Activated CD4-positive, CD25-positive, alpha-beta regulatory T cell (primary cell): ENCODE measurements at regions not wholly inside any gene's neighbourhood (a gene's known extent, or its start where the extent isn't known, plus 50 kb on each side); places are given as distances from the start of the nearest gene placed in this dataset.

ENCODE experiments used
- DNase-seq, 4 experiments: peaks; one replicate each; lab custom pipeline; 2025; lab: John Stamatoyannopoulos, UW

DNA sequence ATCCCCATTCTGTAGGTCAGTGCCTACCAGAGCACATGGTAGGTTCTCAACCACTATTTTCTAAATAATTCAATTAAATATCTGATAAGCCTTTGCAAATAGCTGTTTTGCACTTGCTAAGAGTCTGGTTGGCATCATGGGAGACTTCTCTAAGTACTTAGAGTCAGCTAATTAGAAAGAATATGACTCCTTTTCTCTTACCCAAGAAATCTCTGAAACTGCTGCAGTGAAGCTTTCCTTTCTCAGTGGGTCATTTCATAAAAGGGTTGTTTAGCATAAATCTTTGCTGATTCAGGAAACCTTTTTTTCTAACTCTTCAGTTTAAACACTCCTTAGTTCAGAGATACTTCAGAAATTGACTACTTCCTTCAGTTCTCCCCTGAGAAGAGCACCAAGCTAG, 438.9 kb downstream of the ADRA2A start:
- DNase-seq, result no peak

GRCh38 chr10:111516144-111516543, 439.3 kb downstream of the ADRA2A start:
- DNase-seq, result no peak

DNA sequence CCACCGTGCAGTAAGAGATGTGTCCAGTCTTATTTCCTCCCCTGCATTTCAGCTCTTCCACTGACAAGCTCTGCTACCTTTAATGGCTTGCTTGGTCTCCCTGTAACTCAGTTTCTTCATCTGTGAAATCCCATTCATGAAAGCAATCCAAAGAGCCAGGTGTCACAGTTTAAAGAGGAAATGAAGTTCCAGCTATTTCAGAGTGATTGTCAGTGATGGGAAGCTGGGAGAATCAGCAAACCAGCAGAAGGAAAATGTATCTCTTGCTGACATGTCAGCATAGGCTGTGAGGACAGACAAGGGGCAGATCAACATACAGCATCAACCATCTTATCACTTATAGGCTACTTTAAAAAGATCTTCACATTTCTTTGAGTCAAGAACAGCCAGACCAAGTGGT, 445.3 kb downstream of the ADRA2A start:
- no peak for DNase-seq

GRCh38 chr10:111522551-111522950, 445.7 kb downstream of the ADRA2A start:
- DNase-seq, result no peak

DNA sequence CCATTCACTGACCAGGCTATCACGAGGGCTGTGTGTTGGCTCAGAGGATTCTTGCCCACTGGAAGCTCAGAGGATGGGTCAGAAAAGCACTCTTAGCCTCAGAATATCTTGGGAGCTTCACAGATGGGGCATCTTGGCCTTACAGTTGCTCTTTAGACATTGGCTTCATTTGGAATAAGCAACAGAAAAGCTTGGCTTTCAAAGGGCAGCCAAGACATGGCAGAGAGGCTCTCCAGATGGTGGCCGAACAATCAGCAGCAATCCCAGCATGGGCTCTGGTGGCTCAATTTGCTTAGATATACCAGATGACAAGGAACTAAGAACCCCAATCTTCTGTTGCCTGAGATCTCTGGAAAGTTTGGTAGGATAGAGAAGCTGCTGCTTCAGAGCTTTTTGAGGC, 446.2 kb downstream of the ADRA2A start:
- no peak for DNase-seq

GRCh38 chr10:111524134-111524533, 447.3 kb downstream of the ADRA2A start:
- no peak for DNase-seq

- no peak for DNase-seq
Measured at GRCh38 chr10:111525696-111526095, 448.9 kb downstream of the ADRA2A start.

DNA sequence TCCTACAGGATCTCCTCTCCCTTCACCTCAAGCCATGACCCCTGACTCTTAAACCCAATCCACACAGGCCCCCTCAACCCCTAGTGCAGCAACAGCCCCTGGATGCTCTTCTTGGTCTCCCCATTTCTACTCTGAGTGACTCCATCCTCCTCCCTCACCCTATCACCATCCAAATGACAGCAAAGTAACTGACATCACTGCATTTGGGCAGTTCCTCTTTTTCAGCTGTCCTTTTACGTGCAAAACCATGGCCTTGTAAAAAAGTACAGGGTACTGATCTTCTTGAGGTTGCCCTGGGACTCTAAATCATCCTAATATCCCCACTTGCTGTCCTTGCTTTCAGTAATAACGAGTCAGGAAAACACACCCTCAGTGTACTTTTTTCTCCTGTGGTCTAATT, 454.9 kb downstream of the ADRA2A start:
- no peak for DNase-seq

DNA sequence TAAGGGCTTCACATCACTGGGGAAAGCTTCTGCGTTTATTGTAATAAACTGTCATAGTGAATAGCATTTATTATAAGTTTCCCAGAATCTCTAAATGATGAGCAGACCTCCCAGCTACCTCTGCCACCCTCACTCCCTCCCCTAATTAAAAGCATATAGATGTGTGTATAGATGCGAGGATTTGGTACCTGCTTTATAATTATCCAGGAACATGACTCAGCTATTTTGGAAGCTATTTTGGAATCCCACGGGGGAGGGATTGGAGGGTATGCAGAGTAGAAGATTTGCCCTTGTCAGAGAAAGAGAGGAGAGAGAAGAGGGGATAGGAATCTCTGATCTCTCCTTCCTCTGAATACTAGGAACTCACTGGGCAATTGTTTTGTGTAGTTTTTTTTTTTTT, 455.3 kb downstream of the ADRA2A start:
- DNase-seq, result no peak

GRCh38 chr10:111539246-111539645, 462.4 kb downstream of the ADRA2A start:
- no peak for DNase-seq

GRCh38 chr10:111543854-111544253, 467.0 kb downstream of the ADRA2A start:
- no peak for DNase-seq

- no peak for DNase-seq
Measured at GRCh38 chr10:111545861-111546605, 469.2 kb downstream of the ADRA2A start.

DNA sequence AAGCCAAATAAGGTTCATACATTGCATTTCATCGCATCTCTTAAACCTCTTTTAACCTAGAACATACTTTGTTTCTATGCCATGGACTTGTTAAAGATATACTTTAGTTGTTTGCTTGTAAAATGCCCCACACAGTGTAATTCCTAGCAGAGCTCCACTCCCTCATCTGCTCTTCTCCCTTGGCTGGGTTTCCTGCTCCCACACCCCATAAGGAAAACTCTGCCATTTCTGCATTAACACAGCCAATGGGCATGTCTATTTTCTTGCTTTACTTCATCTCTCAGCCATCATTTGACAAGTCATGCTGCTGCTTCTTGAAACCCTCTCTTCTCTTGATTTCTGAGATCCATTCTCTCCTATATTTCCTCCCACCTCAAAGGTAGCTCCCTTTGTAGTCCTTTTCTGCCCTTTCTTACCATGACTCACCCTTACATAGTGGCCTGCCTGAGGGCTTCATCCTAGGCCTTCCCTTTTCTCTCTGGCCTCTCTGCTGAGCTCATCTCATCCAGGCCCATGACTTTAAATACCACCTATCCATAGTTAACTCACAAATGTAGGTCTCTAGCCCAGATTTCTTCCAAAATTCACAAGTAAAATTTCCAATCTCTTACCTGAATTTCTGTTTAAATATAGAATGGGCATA, 471.4 kb downstream of the ADRA2A start:
- DNase-seq, result no peak

DNA sequence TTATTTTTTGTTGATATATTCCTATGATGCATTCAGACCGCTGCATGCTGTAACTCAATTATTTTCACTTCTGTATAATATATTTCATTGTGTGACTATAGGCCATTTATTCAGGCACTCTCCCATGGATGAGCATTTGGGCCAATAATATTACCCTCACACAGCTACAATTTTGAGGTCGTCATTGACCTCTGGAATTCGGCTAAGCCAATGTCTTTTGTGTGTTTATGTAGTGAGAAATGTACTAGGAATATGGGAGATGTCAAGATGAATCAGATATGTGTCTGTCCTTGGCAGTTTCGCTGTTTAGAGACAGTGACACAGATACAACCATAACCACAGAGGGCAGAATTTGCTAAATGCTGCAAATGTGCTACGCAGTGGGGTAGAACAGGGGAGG, 474.2 kb downstream of the ADRA2A start:
- DNase-seq, result no peak

DNA sequence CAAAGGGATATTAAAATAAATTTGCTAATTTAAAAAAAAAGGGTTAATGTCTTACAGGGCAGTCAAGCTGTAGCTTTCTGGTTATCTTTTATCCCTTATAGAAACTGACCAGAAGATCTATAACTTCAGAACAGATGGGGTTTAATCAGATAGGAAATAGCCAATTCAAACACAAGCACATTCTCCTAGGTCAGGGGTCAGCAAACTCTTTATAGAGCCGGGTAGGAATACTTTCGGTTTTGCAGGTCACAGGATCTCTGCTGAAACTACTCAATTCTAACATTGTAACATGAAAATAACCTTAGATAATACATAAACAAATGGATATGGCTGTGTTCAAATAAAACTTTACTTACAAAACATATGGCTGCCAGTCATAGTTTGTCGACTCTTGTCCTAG, 479.8 kb downstream of the ADRA2A start:
- no peak for DNase-seq

GRCh38 chr10:111558211-111558610, 481.4 kb downstream of the ADRA2A start:
- DNase-seq, result no peak

DNA sequence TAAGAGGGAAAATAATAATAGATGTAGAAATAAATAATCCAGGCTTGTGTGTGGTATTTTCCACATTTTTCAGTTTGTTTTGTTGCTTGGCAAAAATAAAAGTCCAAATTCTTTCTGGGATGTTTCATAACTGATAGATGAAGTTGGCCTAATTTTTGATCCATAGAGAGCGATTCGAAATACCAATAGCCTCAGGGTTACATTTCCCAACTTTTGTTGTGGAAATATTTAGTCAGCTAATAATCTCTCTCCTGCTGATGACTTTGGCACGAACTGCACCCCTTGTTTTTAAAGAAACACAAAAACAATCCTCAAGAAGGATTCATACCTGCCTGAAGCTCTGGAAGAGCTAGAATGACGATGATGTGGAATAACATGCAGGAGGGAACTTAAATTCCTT, 483.2 kb downstream of the ADRA2A start:
- no peak for DNase-seq

DNA sequence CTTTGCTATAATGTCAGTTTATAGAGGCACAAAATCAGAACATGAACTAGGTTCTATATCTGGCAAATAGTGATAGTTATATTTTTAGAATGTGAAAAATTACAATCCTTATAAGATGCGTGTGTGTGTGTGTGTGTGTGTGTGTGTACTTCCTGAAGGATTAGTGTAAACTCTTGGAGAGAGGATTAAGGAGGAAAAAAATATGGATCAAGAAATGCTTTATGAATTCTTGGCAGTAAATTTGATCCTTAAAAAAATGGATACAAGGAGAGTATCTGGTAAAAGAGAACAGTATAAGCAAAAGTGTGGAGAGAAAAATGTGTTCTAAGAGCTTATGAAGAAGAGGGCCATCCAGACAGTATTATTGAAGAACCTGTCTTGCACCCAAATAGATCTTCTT, 484.3 kb downstream of the ADRA2A start:
- no peak for DNase-seq

DNA sequence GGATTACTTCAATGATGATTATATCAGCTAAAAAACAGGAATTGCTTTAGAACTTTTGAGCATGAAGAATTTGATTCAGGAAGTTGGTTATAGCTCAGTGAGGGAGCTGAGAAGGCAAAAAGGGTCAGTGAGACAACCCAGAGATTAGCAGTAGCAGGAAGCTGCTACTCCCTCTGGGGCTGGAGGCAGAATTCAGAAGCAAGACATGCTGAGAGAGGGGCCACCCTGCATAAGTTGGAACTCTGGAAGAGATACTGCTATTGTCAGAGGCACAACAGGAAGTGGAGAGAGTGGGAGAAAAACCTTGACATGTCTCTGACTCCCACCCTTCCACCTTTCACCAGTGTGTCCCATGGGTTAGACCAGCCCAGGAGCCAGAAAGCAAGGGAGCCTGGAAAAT, 488.7 kb downstream of the ADRA2A start:
- no peak for DNase-seq

GRCh38 chr10:111578076-111578475, 501.2 kb downstream of the ADRA2A start:
- DNase-seq, result no peak

DNA sequence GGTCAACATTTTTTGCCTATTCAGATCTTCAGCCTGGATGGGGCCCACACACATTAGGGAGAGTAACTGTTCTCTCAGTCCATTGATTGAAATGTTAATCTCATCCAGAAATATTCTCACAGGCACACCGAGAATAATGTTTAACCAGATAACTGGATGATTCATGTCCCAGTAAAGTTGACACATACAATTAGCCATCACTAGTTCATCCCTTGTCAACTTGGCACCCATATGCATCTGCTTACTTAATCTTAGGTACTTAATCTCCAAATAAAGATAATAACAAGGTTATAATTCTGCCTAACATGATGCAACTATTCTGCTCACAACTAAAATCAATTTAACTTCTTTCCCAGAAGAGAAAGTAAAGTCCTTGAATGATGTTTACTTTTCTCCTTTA, 502.6 kb downstream of the ADRA2A start:
- DNase-seq, result no peak

- no peak for DNase-seq
Measured at GRCh38 chr10:111590703-111591102, 513.9 kb downstream of the ADRA2A start.

- no peak for DNase-seq
Measured at GRCh38 chr10:111593578-111593977, 516.7 kb downstream of the ADRA2A start.

- DNase-seq, result no peak
Measured at GRCh38 chr10:111595173-111595572, 518.3 kb downstream of the ADRA2A start.
